ENCODE measurements at regions not wholly inside any gene's neighbourhood (a gene's known extent, or its start where the extent isn't known, plus 50 kb on each side); places are given as distances from the start of the nearest gene placed in this dataset.
"Not testable (repeated sequence)": the region's sequence is repeated elsewhere in the genome, so short reads cannot be mapped to it uniquely, and the experiment has no call there.

DNA sequence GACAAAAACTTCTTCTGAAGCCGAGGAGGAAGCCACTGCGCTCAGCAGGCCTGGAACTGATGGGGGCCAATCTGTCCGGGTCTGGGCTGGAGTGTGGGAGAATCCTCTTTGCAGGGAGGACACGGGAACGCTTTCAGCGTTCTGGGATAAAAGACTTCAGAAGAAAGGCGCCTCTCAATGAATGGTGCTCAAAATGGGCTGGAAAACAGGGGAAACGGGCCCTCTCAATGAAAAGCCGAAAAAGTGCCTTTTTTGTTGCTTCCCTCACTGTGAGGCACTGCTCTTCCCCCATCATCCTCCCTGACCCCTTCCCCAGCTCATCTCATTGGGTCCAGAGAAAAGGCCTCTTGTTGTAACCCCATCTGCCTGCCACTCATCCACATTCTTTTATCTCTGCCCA lies 119.5 kb upstream of the LRIG1 start:
- in situ Hi-C loops (cut with HindIII; ENCODE audit: low pct_unique_long_range_greater_than_20kb, low sequenced_read_pairs) = no loop called here
- no peak for DNase-seq (ENCODE audit: low read depth)

GRCh38 chr3:66622756-66623457 lies 122.1 kb upstream of the LRIG1 start:
- no peak for DNase-seq (ENCODE audit: low read depth)
- in situ Hi-C loops (cut with HindIII; ENCODE audit: low pct_unique_long_range_greater_than_20kb, low sequenced_read_pairs) = no loop called here

GRCh38 chr3:66625505-66626216 lies 124.8 kb upstream of the LRIG1 start:
- DNase-seq (ENCODE audit: low read depth) = no peak
- in situ Hi-C loops (cut with HindIII; ENCODE audit: low pct_unique_long_range_greater_than_20kb, low sequenced_read_pairs) = no loop called here

DNA sequence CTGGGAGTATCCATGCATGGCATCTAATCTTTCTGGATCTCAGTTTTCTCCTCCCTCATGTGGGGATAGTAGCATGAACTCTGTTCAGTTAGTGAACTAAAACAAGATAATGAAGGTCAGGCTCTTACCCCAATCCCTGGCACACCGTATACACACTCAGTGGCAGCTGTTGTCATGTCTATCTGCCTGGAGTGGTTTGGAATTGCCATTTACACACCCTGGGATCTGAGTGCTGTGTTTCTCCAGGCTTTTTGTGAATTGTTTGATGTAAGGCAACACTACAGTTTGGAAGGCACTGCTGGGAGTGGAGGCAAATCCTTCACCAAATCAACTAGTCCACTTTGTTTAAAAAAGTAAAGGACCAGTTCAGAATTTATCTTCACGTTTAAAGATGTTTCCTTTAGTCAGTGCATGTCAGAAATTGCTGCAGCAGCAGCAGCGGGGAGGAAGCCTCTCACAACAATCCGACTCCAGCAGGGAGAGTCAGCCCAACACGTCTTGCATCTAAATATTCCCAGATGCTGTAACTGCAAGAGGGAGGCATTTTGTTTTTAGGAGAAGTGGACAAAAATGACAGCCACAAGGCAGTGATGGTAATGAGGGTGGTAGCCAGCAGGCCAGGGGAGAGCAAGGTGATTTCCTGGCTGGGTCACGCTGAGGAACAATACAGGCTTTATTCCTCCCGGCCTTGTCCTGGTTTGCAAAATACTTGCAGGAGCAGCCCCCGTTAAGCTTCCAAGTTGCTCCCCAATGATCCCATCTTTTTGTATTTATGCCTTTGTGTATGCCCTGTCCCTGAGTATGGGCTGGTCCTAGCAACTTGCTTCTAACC lies 128.5 kb upstream of the LRIG1 start:
- in situ Hi-C loops (cut with HindIII; ENCODE audit: low pct_unique_long_range_greater_than_20kb, low sequenced_read_pairs) = no loop called here

DNA sequence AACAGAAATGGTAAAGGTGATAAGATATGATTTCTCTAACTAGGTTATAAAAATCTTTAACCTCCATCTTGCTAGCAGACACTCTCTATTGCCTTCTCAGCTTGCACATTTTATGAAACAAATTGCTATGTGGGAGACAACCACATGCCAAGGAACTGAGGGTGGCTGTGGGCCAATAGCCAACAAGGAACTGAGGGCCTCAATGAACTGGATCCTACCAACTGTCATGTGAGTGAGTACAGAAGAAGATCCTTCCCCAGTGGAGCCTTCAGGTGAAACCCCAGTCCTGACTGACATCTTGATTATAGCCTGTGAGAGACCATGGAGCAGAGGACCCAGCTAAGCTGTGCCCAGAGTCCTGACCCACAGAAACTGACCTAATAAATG lies 129.2 kb upstream of the LRIG1 start:
- in situ Hi-C loops (cut with HindIII; ENCODE audit: low pct_unique_long_range_greater_than_20kb, low sequenced_read_pairs) = no loop called here

More for the DNA sequence above, 128.5 kb upstream of the LRIG1 start:
- DNase-seq (ENCODE audit: low read depth) = no peak

DNA sequence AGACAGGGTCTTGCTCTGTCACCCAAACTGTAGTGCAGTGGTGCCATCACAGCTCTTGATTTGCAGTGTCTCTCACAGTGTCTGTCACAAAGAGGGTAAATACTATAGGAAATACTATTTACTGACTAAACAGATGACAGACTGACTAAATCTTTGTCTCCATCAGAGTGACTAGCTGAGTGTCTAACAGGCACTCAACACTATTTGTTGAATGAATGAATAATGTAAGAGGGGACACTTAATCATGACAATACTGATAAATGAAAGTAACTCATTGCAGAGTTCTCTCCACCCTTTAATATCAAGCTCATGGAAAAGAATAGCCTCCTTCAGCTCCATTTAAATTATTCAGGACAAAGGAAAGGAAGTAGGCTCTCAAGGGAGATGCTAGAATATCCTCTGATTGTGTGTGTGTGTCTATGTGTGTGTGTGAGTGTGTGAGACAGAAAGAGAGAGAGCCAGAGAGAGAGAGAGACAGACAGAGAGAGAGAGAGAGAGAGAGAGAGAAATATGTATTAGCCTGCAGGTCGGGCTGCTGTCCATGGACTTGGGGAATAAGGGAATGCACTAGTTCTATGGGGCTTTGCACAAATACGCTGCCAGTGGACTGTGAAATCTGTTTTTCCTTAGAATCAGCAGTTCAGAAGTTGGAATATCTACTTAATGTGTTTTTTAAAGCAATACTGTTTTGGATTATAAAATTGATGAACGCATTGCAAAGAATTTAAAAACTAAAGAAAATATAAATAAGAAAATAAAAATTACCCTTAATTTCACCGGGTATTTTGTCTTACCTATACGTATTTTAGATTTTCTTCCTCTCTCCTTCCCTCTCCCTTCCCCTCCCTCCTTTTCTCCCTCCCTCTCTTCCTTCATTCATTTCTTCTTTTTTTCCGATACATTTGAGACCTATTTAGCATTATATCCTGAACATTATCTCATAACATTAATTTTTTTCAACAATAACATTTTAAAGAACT lies 132.9 kb upstream of the LRIG1 start:
- in situ Hi-C loops (cut with HindIII; ENCODE audit: low pct_unique_long_range_greater_than_20kb, low sequenced_read_pairs) = no loop called here
- no peak for DNase-seq (ENCODE audit: low read depth)

More for the DNA sequence above, 129.2 kb upstream of the LRIG1 start:
- no peak for DNase-seq (ENCODE audit: low read depth)

GRCh38 chr3:66638717-66639116 lies 137.9 kb upstream of the LRIG1 start:
- in situ Hi-C loops (cut with HindIII; ENCODE audit: low pct_unique_long_range_greater_than_20kb, low sequenced_read_pairs) = no loop called here
- no peak for DNase-seq (ENCODE audit: low read depth)

GRCh38 chr3:66639809-66640356 lies 139.1 kb upstream of the LRIG1 start:
- no peak for DNase-seq (ENCODE audit: low read depth)
- in situ Hi-C loops (cut with HindIII; ENCODE audit: low pct_unique_long_range_greater_than_20kb, low sequenced_read_pairs) = no loop called here

DNA sequence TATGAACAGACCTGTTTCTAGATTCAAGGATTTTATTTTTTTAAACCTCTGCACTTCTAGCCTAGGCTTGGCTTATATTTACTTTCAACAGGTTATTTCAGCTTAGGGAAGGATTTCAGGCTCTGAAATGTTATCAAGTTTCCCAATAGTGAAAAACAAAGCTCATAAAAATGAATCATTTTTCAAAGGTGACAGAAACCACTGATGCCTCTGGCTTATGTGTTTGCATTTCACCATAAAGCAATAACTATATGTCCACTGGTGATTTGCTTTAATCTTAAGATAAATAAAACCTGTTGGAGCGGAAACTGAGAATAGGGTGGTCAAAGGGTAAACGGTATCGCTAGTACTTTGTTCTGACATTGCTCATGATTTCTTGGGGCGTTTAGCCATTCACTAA lies 141.2 kb upstream of the LRIG1 start:
- in situ Hi-C loops (cut with HindIII; ENCODE audit: low pct_unique_long_range_greater_than_20kb, low sequenced_read_pairs) = no loop called here
- no peak for DNase-seq (ENCODE audit: low read depth)

GRCh38 chr3:66642484-66642883 lies 141.7 kb upstream of the LRIG1 start:
- no peak for DNase-seq (ENCODE audit: low read depth)
- in situ Hi-C loops (cut with HindIII; ENCODE audit: low pct_unique_long_range_greater_than_20kb, low sequenced_read_pairs) = no loop called here

- in situ Hi-C loops (cut with HindIII; ENCODE audit: low pct_unique_long_range_greater_than_20kb, low sequenced_read_pairs) = no loop called here
- DNase-seq (ENCODE audit: low read depth) = no peak
Observed at GRCh38 chr3:66644549-66644948, 143.7 kb upstream of the LRIG1 start.

- in situ Hi-C loops (cut with HindIII; ENCODE audit: low pct_unique_long_range_greater_than_20kb, low sequenced_read_pairs) = no loop called here
- DNase-seq (ENCODE audit: low read depth) = no peak
Observed at GRCh38 chr3:66648975-66649374, 148.2 kb upstream of the LRIG1 start.

DNA sequence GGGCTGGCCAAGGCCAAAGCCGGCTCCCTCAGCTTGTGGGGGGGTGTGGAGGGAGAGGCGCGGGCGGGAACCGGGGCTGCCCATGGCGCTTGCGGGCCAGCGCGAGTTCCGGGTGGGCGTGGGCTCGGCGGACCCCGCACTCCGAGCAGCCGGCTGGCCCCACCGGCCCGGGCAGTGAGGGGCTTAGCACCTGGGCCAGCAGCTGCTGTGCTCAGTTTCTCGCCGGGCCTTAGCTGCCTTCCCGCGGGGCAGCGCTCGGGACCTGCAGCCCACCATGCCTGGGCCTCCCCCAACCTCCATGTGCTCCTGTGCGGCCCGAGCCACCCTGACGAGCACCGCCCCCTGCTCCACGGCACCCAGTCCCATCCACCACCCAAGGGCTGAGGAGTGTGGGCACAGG lies 150.7 kb upstream of the LRIG1 start:
- in situ Hi-C loops (cut with HindIII; ENCODE audit: low pct_unique_long_range_greater_than_20kb, low sequenced_read_pairs); DNase-seq (ENCODE audit: low read depth): not testable (repeated sequence)

- DNase-seq (ENCODE audit: low read depth); in situ Hi-C loops (cut with HindIII; ENCODE audit: low pct_unique_long_range_greater_than_20kb, low sequenced_read_pairs): not testable (repeated sequence)
Observed at GRCh38 chr3:66652100-66652499, 151.3 kb upstream of the LRIG1 start.

- no peak for DNase-seq (ENCODE audit: low read depth)
- in situ Hi-C loops (cut with HindIII; ENCODE audit: low pct_unique_long_range_greater_than_20kb, low sequenced_read_pairs) = no loop called here
Observed at GRCh38 chr3:66655044-66655443, 154.2 kb upstream of the LRIG1 start.

DNA sequence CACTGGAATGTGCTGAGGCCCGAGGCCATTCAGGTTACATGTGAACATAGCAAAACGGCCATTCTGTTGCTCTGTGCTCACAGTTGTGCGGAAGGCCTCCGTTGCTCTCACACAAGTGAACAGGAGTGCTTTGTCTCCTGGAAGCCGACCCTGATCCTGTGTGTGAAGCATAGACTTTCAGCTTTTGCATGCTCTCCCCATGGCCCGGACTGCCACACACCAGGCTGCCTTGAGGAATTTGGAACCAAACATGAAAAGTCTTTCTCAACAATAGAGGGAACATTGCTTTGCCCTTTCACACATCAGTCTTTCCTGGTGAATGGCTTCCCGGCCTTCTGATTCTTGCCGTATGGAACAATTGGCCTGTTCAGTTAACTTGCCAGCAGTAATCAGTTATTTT lies 154.8 kb upstream of the LRIG1 start:
- in situ Hi-C loops (cut with HindIII; ENCODE audit: low pct_unique_long_range_greater_than_20kb, low sequenced_read_pairs) = no loop called here
- no peak for DNase-seq (ENCODE audit: low read depth)

- in situ Hi-C loops (cut with HindIII; ENCODE audit: low pct_unique_long_range_greater_than_20kb, low sequenced_read_pairs) = no loop called here
- no peak for DNase-seq (ENCODE audit: low read depth)
Observed at GRCh38 chr3:66656609-66657008, 155.8 kb upstream of the LRIG1 start.

GRCh38 chr3:66659056-66659455 lies 158.2 kb upstream of the LRIG1 start:
- no peak for DNase-seq (ENCODE audit: low read depth)
- in situ Hi-C loops (cut with HindIII; ENCODE audit: low pct_unique_long_range_greater_than_20kb, low sequenced_read_pairs) = no loop called here
